Epithelial cell of esophagus (primary cell): ENCODE measurements at regions not wholly inside any gene's neighbourhood (a gene's known extent, or its start where the extent isn't known, plus 50 kb on each side); places are given as distances from the start of the nearest gene placed in this dataset.

Experiments used
- DNase-seq: peaks from one replicate; pipeline ENCODE4 v3.0.0; 2010; ENCODE audit warnings: low read depth
- H3K4me3 ChIP-seq: 2 replicates; pipeline ENCODE4 v1.5.1; 2011; ENCODE audit warnings: mild to moderate bottlenecking, low read length, control low read depth
- TF ChIP-seq, protein P1 (sequence below): IDR thresholded peaks from 2 replicates; pipeline ENCODE4 v1.5.1; 2011; ENCODE audit warnings: low read depth, mild to moderate bottlenecking, low read length, control low read depth, inconsistent platforms; ENCODE audit not compliant: insufficient read depth; ENCODE audit errors: missing control alignments

DNA sequence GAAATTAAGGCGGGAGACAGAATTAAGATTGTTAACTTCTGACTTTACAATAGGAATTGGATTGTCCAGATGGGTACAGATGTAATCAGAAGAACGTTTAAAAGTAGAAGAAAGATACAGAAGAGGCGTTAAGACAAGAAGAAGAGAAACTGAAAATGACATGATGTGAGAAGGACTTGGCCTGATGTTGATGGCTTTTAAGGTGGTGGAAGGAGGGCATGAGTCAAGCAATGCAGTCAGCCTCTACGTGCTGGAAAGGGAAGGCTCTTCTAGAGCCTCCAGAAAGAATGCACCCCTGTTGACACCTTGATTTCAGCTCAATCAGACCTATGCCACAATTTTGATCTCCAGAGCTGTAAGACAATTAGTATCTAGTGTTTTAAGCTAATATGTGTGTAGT is 466.9 kb upstream of the LRRC4C start:
- H3K4me3 ChIP-seq: no peak overlapping the region
- TF ChIP-seq, protein P1, sequence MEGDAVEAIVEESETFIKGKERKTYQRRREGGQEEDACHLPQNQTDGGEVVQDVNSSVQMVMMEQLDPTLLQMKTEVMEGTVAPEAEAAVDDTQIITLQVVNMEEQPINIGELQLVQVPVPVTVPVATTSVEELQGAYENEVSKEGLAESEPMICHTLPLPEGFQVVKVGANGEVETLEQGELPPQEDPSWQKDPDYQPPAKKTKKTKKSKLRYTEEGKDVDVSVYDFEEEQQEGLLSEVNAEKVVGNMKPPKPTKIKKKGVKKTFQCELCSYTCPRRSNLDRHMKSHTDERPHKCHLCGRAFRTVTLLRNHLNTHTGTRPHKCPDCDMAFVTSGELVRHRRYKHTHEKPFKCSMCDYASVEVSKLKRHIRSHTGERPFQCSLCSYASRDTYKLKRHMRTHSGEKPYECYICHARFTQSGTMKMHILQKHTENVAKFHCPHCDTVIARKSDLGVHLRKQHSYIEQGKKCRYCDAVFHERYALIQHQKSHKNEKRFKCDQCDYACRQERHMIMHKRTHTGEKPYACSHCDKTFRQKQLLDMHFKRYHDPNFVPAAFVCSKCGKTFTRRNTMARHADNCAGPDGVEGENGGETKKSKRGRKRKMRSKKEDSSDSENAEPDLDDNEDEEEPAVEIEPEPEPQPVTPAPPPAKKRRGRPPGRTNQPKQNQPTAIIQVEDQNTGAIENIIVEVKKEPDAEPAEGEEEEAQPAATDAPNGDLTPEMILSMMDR: no peak
- no peak for DNase-seq

DNA sequence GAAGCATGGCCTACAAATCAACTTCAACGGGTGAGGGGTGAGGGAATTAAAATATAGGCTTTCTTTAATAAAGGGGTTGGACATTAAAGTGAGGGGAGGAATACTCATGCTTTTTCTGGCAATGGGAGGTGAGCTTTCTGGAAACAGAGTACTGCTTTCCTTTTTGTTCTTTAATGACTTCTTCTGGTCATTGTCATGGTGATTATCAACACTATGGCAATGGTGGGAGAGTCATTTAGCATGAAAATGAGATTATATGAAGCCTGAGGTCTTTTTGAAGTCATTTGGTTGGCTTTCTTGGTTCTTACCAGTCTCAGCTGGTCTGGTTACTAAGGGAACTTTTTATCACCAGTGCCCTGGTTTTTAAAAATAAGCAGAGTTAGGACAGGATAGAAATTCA is 475.8 kb upstream of the LRRC4C start:
- TF ChIP-seq, protein P1: no peak
- DNase-seq: no peak
- H3K4me3 ChIP-seq: no peak overlapping the region

DNA sequence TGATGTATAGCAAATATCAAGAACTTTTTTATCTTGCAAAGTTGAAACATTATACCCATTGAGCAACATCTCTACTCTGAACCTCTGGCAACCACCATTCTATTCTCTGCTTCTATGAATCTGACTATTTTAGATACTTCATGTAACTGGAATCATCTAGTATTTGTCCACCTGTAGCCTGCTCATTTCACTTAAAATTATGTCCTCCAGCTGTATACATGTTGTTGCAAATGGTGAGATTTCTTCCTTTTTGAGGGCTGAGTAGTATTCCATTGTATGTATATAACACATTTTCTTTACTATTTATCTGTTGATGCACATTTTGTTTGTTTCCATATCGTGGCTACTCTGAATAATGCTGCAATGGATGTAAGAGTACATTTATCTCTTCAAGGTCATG is 476.3 kb upstream of the LRRC4C start:
- TF ChIP-seq, protein P1: no peak
- H3K4me3 ChIP-seq: no peak overlapping the region
- no peak for DNase-seq

DNA sequence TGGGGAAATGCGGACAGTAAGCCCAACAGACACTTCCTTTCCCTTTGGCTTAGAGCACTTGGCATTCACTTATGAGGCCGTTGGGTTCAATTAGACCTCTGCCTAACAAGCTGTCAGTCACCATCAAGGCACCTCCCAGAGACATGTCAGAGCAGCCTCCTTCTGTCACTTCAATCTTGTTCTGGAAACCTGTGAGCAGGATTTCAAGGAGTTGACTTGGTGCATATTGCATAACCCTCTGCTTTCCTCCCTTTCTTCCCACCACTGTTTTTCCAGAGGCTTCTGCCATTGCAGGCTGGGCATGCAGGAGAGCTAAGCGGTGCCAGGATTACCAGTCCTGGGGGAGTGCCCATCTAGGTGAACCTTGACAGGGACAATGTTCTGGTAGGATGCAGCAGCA is 484.2 kb upstream of the LRRC4C start:
- DNase-seq: peak; percentile 4
- H3K4me3 ChIP-seq: no peak overlapping the region

DNA sequence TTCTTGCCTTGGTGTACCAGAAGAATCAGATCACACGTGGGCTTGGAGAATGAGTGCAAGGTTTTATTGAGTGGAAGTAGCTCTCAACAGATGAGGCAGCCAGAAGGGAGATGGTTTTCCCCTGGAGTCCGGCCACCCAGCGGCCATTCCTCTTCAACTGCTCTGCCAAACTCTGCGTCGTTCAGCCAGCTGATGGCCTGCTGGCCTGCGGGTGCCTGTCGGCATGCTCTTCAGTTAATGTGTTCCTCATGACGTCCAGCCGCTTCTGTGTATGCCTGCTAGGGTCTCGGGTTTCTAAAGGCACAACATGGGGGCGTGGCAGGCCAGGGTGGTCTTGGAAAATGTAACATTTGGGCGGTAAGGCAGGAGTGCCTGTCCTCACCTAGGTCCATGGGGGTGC is 487.9 kb upstream of the LRRC4C start:
- no peak overlapping the region for H3K4me3 ChIP-seq
- TF ChIP-seq, protein P1: no peak
- DNase-seq: no peak

More for the DNA sequence above, 484.2 kb upstream of the LRRC4C start:
- TF ChIP-seq, protein P1: no peak

DNA sequence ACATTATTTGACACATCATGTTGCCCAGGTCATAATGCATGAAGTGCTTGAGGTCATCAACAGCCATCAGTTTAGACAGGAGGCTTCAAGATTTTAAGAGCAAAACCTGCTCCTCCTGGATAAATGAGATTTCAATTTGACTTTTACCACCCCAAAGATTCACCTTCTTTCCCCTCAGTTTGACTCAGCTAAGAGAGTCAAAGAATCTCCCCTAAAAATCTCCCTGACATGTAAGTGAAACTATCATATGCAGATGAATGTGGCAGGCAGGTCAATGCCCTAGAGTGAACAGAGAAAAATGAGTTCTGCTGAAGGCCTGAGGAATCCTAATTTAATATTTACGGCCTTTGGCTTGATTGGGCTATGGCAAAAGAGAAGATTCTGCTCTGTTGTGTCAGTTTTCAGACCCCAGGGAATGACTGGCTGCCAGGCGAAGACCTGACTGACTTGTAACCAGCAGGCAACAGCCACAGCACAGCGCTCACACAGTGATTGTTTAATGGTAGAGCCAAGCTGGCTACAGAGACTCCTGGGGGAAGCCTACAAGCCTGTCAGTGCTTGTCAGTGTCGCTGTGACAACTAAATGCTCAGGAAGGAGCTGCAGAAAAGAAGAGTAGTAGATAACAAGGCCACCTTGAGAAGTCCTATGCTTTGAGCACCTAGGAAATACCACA is 491.2 kb upstream of the LRRC4C start:
- no peak overlapping the region for H3K4me3 ChIP-seq
- TF ChIP-seq, protein P1: no peak
- no peak for DNase-seq

DNA sequence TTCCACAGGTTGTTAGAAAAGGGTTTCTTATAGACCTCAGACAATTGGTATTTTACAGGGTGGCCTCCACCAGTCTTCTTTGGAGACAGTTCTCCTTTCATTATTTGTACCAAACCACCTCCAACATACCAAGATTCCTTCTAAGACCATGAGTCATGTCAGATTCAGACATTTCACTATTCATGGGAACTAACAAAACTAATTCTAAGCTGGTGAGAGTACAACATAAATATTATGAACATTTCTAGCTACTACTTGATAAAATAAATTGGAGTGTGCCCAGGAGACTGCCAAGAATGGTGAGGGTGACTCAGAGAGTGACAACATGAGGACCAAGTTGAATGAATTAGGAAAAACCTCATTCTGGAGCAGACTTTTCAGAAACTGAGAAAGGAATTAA is 494.6 kb upstream of the LRRC4C start:
- TF ChIP-seq, protein P1: no peak
- DNase-seq: no peak
- no peak overlapping the region for H3K4me3 ChIP-seq
